NCI-H1930 (cell line): ENCODE measurements at regions not wholly inside any gene's neighbourhood (a gene's known extent, or its start where the extent isn't known, plus 50 kb on each side); places are given as distances from the start of the nearest gene placed in this dataset.
"Not testable (repeated sequence)": the region's sequence is repeated elsewhere in the genome, so short reads cannot be mapped to it uniquely, and the experiment has no call there.

Source experiments
- DNase-seq, 2 experiments: peaks; one replicate each; lab custom pipeline; 2025; lab: John Stamatoyannopoulos, UW

- DNase-seq, result no peak
These were observed 219.6 kb downstream of the RND3 start for GRCh38 chr2:150267651-150268415.

- DNase-seq, result no peak
These were observed 220.5 kb downstream of the RND3 start for GRCh38 chr2:150266931-150267330.

- DNase-seq, result no peak
These were observed 223.0 kb downstream of the RND3 start for GRCh38 chr2:150264442-150264841.

- DNase-seq, result no peak
These were observed 225.8 kb downstream of the RND3 start for GRCh38 chr2:150261691-150262090.

GRCh38 chr2:150260636-150261035 is 226.8 kb downstream of the RND3 start:
- no peak for DNase-seq

- no peak for DNase-seq
These were observed 227.7 kb downstream of the RND3 start for GRCh38 chr2:150259746-150260145.

GRCh38 chr2:150258781-150259307 is 228.6 kb downstream of the RND3 start:
- no peak for DNase-seq

- DNase-seq, result no peak
These were observed 230.7 kb downstream of the RND3 start for GRCh38 chr2:150256736-150257135.

- no peak for DNase-seq
These were observed 231.9 kb downstream of the RND3 start for GRCh38 chr2:150255528-150255927.

- DNase-seq, result not testable (repeated sequence)
These were observed 237.7 kb downstream of the RND3 start for GRCh38 chr2:150249735-150250134.

- no peak for DNase-seq
These were observed 240.0 kb downstream of the RND3 start for GRCh38 chr2:150247481-150247880.

GRCh38 chr2:150234787-150235446 is 252.6 kb downstream of the RND3 start:
- no peak for DNase-seq

- no peak for DNase-seq
These were observed 254.6 kb downstream of the RND3 start for GRCh38 chr2:150232871-150233270.

GRCh38 chr2:150232321-150232720 is 255.1 kb downstream of the RND3 start:
- DNase-seq, result no peak

GRCh38 chr2:150230616-150231015 is 256.9 kb downstream of the RND3 start:
- DNase-seq, result no peak

- DNase-seq, result no peak
These were observed 257.5 kb downstream of the RND3 start for GRCh38 chr2:150230004-150230403.

- peak in 1 of 2 experiments; percentile 60 for DNase-seq
These were observed 258.5 kb downstream of the RND3 start for GRCh38 chr2:150228936-150229335.

- no peak for DNase-seq
These were observed 262.4 kb downstream of the RND3 start for GRCh38 chr2:150225030-150225429.

GRCh38 chr2:150224321-150224720 is 263.1 kb downstream of the RND3 start:
- DNase-seq, result no peak

GRCh38 chr2:150222942-150223341 is 264.5 kb downstream of the RND3 start:
- no peak for DNase-seq

GRCh38 chr2:150222379-150222778 is 265.1 kb downstream of the RND3 start:
- no peak for DNase-seq

GRCh38 chr2:150219861-150220260 is 267.6 kb downstream of the RND3 start:
- DNase-seq, result no peak

GRCh38 chr2:150215041-150215440 is 272.4 kb downstream of the RND3 start:
- DNase-seq, result no peak
